Stimulated activated CD4-positive, alpha-beta T cell treated with anti-CD3 and anti-CD28 coated beads, Interleukin-15, amount 100 ng/mL, for 48 hours (primary cell): ENCODE measurements at regions not wholly inside any gene's neighbourhood (a gene's known extent, or its start where the extent isn't known, plus 50 kb on each side); places are given as distances from the start of the nearest gene placed in this dataset.
"Not testable (repeated sequence)": the region's sequence is repeated elsewhere in the genome, so short reads cannot be mapped to it uniquely, and the experiment has no call there.

Source experiments
- DNase-seq, 2 donors: peaks; one replicate each; pipeline ENCODE4 v3.0.0-alpha.2; 2020; ENCODE audit warnings: low read depth in 2 of 2

GRCh38 chr7:136325027-136325426, 347.9 kb upstream of the MTPN start:
- no peak for DNase-seq

GRCh38 chr7:136324073-136324704, 347.0 kb upstream of the MTPN start:
- DNase-seq: no peak

- DNase-seq: no peak
Measured at GRCh38 chr7:136312592-136312991, 335.4 kb upstream of the MTPN start.

GRCh38 chr7:136309407-136309806, 332.2 kb upstream of the MTPN start:
- no peak for DNase-seq

- DNase-seq: no peak
Measured at GRCh38 chr7:136308230-136308629, 331.1 kb upstream of the MTPN start.

GRCh38 chr7:136303162-136303561, 326.0 kb upstream of the MTPN start:
- no peak for DNase-seq

GRCh38 chr7:136302049-136302448, 324.9 kb upstream of the MTPN start:
- DNase-seq: no peak

- DNase-seq: no peak
Measured at GRCh38 chr7:136294977-136295376, 317.8 kb upstream of the MTPN start.

- no peak for DNase-seq
Measured at GRCh38 chr7:136293841-136294391, 316.8 kb upstream of the MTPN start.

GRCh38 chr7:136293272-136293671, 316.1 kb upstream of the MTPN start:
- DNase-seq: no peak

- no peak for DNase-seq
Measured at GRCh38 chr7:136292365-136292764, 315.2 kb upstream of the MTPN start.

- DNase-seq: no peak
Measured at GRCh38 chr7:136290351-136290750, 313.2 kb upstream of the MTPN start.

GRCh38 chr7:136278057-136278456, 300.9 kb upstream of the MTPN start:
- no peak for DNase-seq

GRCh38 chr7:136275794-136276193, 298.6 kb upstream of the MTPN start:
- DNase-seq: no peak

- no peak for DNase-seq
Measured at GRCh38 chr7:136274636-136275345, 297.6 kb upstream of the MTPN start.

GRCh38 chr7:136272934-136273333, 295.8 kb upstream of the MTPN start:
- DNase-seq: no peak

- no peak for DNase-seq
Measured at GRCh38 chr7:136267822-136268221, 290.7 kb upstream of the MTPN start.

GRCh38 chr7:136266457-136266856, 289.3 kb upstream of the MTPN start:
- DNase-seq: no peak

- DNase-seq: not testable (repeated sequence)
Measured at GRCh38 chr7:136264304-136264703, 287.1 kb upstream of the MTPN start.

GRCh38 chr7:136263112-136263860, 286.1 kb upstream of the MTPN start:
- DNase-seq: not testable (repeated sequence)

GRCh38 chr7:136260591-136260990, 283.4 kb upstream of the MTPN start:
- not testable (repeated sequence) for DNase-seq

GRCh38 chr7:136259074-136259473, 281.9 kb upstream of the MTPN start:
- no peak for DNase-seq

GRCh38 chr7:136256491-136256890, 279.3 kb upstream of the MTPN start:
- no peak for DNase-seq
